ENCODE measurements at regions not wholly inside any gene's neighbourhood (a gene's known extent, or its start where the extent isn't known, plus 50 kb on each side); places are given as distances from the start of the nearest gene placed in this dataset.

DNA sequence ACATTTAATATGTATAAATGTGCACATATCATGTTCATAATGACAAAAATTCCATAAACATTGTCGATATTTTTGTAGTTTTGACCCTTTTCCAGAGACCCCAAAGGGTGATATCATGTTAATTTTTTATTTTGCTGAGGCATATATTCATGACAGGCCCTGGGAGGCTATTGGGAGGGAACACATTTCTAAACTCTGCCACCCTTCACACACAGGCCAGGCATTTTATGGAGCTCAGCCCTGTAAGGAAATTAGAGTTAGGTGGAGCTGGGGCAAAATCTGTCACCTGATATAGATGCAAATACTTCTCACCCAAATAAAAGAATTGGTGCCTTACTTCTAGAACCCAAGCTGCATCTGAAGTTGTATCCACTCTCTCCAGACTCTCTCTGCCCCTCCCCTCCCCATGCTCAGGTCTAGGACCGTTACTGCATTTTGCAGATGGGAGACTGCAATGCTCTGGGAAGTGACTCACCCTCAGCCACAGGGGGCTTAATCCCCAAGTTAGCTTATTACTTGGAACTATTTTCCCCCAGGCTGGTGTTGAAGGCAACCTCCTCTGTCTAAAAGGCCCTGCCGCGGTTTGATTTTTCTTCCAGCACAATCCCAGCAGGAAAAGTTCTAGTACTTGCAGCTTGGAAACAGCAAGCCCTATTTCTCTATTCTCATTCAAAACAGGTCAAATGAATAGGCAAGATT lies 238.9 kb downstream of the EMP1 start:
- TF ChIP-seq, protein P1, sequence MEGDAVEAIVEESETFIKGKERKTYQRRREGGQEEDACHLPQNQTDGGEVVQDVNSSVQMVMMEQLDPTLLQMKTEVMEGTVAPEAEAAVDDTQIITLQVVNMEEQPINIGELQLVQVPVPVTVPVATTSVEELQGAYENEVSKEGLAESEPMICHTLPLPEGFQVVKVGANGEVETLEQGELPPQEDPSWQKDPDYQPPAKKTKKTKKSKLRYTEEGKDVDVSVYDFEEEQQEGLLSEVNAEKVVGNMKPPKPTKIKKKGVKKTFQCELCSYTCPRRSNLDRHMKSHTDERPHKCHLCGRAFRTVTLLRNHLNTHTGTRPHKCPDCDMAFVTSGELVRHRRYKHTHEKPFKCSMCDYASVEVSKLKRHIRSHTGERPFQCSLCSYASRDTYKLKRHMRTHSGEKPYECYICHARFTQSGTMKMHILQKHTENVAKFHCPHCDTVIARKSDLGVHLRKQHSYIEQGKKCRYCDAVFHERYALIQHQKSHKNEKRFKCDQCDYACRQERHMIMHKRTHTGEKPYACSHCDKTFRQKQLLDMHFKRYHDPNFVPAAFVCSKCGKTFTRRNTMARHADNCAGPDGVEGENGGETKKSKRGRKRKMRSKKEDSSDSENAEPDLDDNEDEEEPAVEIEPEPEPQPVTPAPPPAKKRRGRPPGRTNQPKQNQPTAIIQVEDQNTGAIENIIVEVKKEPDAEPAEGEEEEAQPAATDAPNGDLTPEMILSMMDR (IDR thresholded peaks at IDR 0.05; ENCODE audit: borderline replicate concordance, extremely low read depth, insufficient read depth), result no peak
- FAIRE-seq (no peak), DNase-seq (no peak)
- no peak overlapping the region for H3K27ac ChIP-seq (ENCODE audit: low read depth in 2 of 2, low read length in 2 of 2)
- H3K36me3 ChIP-seq (ENCODE audit: control insufficient read depth in 2 of 3, insufficient read depth in 3 of 3, low read length in 3 of 3), result no peaks in the 10 kb centered on the region
- no peaks in the 10 kb centered on the region for H3K27me3 ChIP-seq (ENCODE audit: control insufficient read depth, insufficient read depth, low read length)
- H3K4me3 ChIP-seq (ENCODE audit: low read length in 3 of 3), result no peak overlapping the region
- no peaks in the 10 kb centered on the region for H3K9me3 ChIP-seq (ENCODE audit: control insufficient read depth in 2 of 3, insufficient read depth in 1 of 3, low read length in 3 of 3)
- intact Hi-C loops (cut with DNase I), result no loop called here
- H3K4me1 ChIP-seq (ENCODE audit: control insufficient read depth in 2 of 3, insufficient read depth in 2 of 3, low read depth in 1 of 3, low read length in 3 of 3), result no peaks in the 10 kb centered on the region
- H3K9ac ChIP-seq (ENCODE audit: low read length in 3 of 3), result no peak overlapping the region

- intact Hi-C loops (cut with DNase I), result no loop called here
- Histone ChIP-seq H3K27me3 (ENCODE audit: control insufficient read depth, insufficient read depth, low read length) (no peaks in the 10 kb centered on the region), H3K4me3 (ENCODE audit: low read length in 3 of 3) (no peak overlapping the region), H3K36me3 (ENCODE audit: control insufficient read depth in 2 of 3, insufficient read depth in 3 of 3, low read length in 3 of 3) (no peaks in the 10 kb centered on the region), H3K9me3 (ENCODE audit: control insufficient read depth in 2 of 3, insufficient read depth in 1 of 3, low read length in 3 of 3) (no peaks in the 10 kb centered on the region), H3K27ac (ENCODE audit: low read depth in 2 of 2, low read length in 2 of 2) (no peak overlapping the region), H3K4me1 (ENCODE audit: control insufficient read depth in 2 of 3, insufficient read depth in 2 of 3, low read depth in 1 of 3, low read length in 3 of 3) (no peaks in the 10 kb centered on the region), H3K9ac (ENCODE audit: low read length in 3 of 3) (no peak overlapping the region)
- TF ChIP-seq, protein P1 (IDR thresholded peaks at IDR 0.05; ENCODE audit: borderline replicate concordance, extremely low read depth, insufficient read depth), result no peak
- no peak for DNase-seq
- FAIRE-seq, result no peak
Measured at GRCh38 chr12:13433768-13434167, 237.2 kb downstream of the EMP1 start.

GRCh38 chr12:13431041-13431440 lies 234.5 kb downstream of the EMP1 start:
- Histone ChIP-seq H3K36me3 (ENCODE audit: control insufficient read depth in 2 of 3, insufficient read depth in 3 of 3, low read length in 3 of 3) (no peaks in the 10 kb centered on the region), H3K4me1 (ENCODE audit: control insufficient read depth in 2 of 3, insufficient read depth in 2 of 3, low read depth in 1 of 3, low read length in 3 of 3) (no peaks in the 10 kb centered on the region), H3K27me3 (ENCODE audit: control insufficient read depth, insufficient read depth, low read length) (no peaks in the 10 kb centered on the region), H3K27ac (ENCODE audit: low read depth in 2 of 2, low read length in 2 of 2) (no peak overlapping the region), H3K9me3 (ENCODE audit: control insufficient read depth in 2 of 3, insufficient read depth in 1 of 3, low read length in 3 of 3) (no peaks in the 10 kb centered on the region), H3K9ac (ENCODE audit: low read length in 3 of 3) (no peak overlapping the region), H3K4me3 (ENCODE audit: low read length in 3 of 3) (no peak overlapping the region)
- DNase-seq (no peak), FAIRE-seq (no peak)
- intact Hi-C loops (cut with DNase I), result no loop called here
- TF ChIP-seq, protein P1 (IDR thresholded peaks at IDR 0.05; ENCODE audit: borderline replicate concordance, extremely low read depth, insufficient read depth), result no peak
